Adrenal gland (tissue), 9 donors: ENCODE measurements at regions not wholly inside any gene's neighbourhood (a gene's known extent, or its start where the extent isn't known, plus 50 kb on each side); places are given as distances from the start of the nearest gene placed in this dataset.

ENCODE experiments used
- DNase-seq, 7 donors: peaks; one replicate each; pipeline ENCODE4 v3.0.0-alpha.2; 2019 to 2020
- H3K27ac ChIP-seq, 5 donors: fragments of 200-600 bp; sonication (generic) in 4 of 5; 1 replicate in 3 of 5; 2 replicates in 2 of 5; pipeline versions ENCODE4 v1.5.1 to v1.8.0; 2016 to 2020; ENCODE audit warnings: mild to moderate bottlenecking in 1 of 5
- H3K27me3 ChIP-seq: fragments of 200-600 bp; 2 replicates; pipeline ENCODE4 v1.8.0; 2021
- H3K36me3 ChIP-seq, 2 donors: fragments of 200-600 bp; replicated peaks in 1 of 2; 1 replicate in 1 of 2; 2 replicates in 1 of 2; pipeline versions ENCODE4 v1.5.1 to v1.8.0; 2018 to 2022
- H3K4me1 ChIP-seq, 2 donors: fragments of 200-600 bp; replicated peaks in 1 of 2; 1 replicate in 1 of 2; 2 replicates in 1 of 2; pipeline versions ENCODE4 v1.5.1 to v1.8.0; 2018 to 2021
- H3K4me3 ChIP-seq, 4 donors: fragments of 200-600 bp; sonication (generic) in 3 of 4; one replicate each; pipeline ENCODE4 v1.5.1; 2016 to 2018
- H3K9me3 ChIP-seq, 3 donors: fragments of 200-600 bp; sonication (generic) in 1 of 3; replicated peaks in 1 of 3; 1 replicate in 2 of 3; 2 replicates in 1 of 3; pipeline versions ENCODE4 v1.5.1 to v1.8.0; 2016 to 2021
- CTCF ChIP-seq, 6 experiments: fragments of 450-650 bp in 4 of 6; fragments of 200-600 bp in 2 of 6; sonication (generic) in 1 of 6; IDR thresholded peaks; 1 replicate in 5 of 6; 2 replicates in 1 of 6; pipeline versions ENCODE4 v1.5.1 to v1.8.0; 2016 to 2021; ENCODE audit warnings: antibody characterized with exemption in 6 of 6, mild to moderate bottlenecking in 2 of 6, moderate library complexity in 1 of 6
- POLR2A ChIP-seq, 2 donors: fragments of 450-650 bp; IDR thresholded peaks; one replicate each; pipeline ENCODE4 v1.6.1; 2017; ENCODE audit warnings: antibody characterized with exemption in 2 of 2, mild to moderate bottlenecking in 2 of 2, moderate library complexity in 1 of 2
- WGBS, 4 donors: extraction: QIAGEN DNeasy Blood & Tissue Kit in 2 of 4; methylation state at CpG; one replicate each; pipeline versions ENCODE4 v1.1.5 to v1.1.7; 2013 to 2017; 5-methylcytosine and 5-hydroxymethylcytosine counted together
- intact Hi-C, 2 donors: fragments of 100-400 bp; cut with DNase I; formaldehyde crosslinking; loops; one replicate each; pipeline versions ENCODE4 v1.14.1 to v1.15.0; 2022 to 2023
- donor health status: healthy with polysubstance abuse.
- donor health status: Bipolar disorder and iron deficiency.
- donor health status: DM: yes; HTN: yes; CAD: no.
- donor health status: DM: no; HTN: no; CAD: no.
- donor health status: DM: no; HTN: no; CAD: no.

- no peak overlapping the region for H3K27ac ChIP-seq
- TF ChIP-seq POLR2A (IDR thresholded peaks at IDR 0.05): no peak
- no peak for TF ChIP-seq CTCF (IDR thresholded peaks at IDR 0.05)
- DNase-seq: no peak
- no peaks in the 10 kb centered on the region for H3K27me3 ChIP-seq
- no peaks in the 10 kb centered on the region for H3K4me1 ChIP-seq
- H3K4me3 ChIP-seq: no peak overlapping the region
- intact Hi-C loops: no loop called here
- no peaks in the 10 kb centered on the region for H3K36me3 ChIP-seq
- WGBS, 4 donors: 75 to 84% (median 77%) methylated on average over 4 of the region's 4 CpGs
- no peaks in the 10 kb centered on the region for H3K9me3 ChIP-seq
Measured at GRCh38 chr5:89628876-89629635, 746.1 kb upstream of the MEF2C start.

GRCh38 chr5:89615839-89616518 is 733.0 kb upstream of the MEF2C start:
- Histone ChIP-seq H3K36me3 (no peaks in the 10 kb centered on the region), H3K27me3 (no peaks in the 10 kb centered on the region), H3K9me3 (no peaks in the 10 kb centered on the region), H3K4me3 (no peak overlapping the region), H3K27ac (no peak overlapping the region), H3K4me1 (no peaks in the 10 kb centered on the region)
- intact Hi-C loops: no loop called here
- WGBS, 4 donors: 51 to 67% (median 61%) methylated on average over 2 of the region's 2 CpGs
- TF ChIP-seq POLR2A (IDR thresholded peaks at IDR 0.05) (no peak), CTCF (IDR thresholded peaks at IDR 0.05) (no peak)
- DNase-seq: no peak

GRCh38 chr5:89613222-89613956 is 730.4 kb upstream of the MEF2C start:
- no peak for DNase-seq
- WGBS, 4 donors: 70 to 84% (median 76%) methylated on average over 3 of the region's 3 CpGs
- Histone ChIP-seq H3K4me1 (no peaks in the 10 kb centered on the region), H3K4me3 (no peak overlapping the region), H3K27ac (no peak overlapping the region), H3K36me3 (no peaks in the 10 kb centered on the region), H3K27me3 (no peaks in the 10 kb centered on the region), H3K9me3 (no peaks in the 10 kb centered on the region)
- no peak for TF ChIP-seq POLR2A (IDR thresholded peaks at IDR 0.05)
- TF ChIP-seq CTCF (IDR thresholded peaks at IDR 0.05): no peak
- intact Hi-C loops: no loop called here

GRCh38 chr5:89606939-89607534 is 724.1 kb upstream of the MEF2C start:
- DNase-seq: no peak
- no peak for TF ChIP-seq CTCF (IDR thresholded peaks at IDR 0.05)
- no peak for TF ChIP-seq POLR2A (IDR thresholded peaks at IDR 0.05)
- 50 to 66% (median 59%) methylated on average over 4 of the region's 4 CpGs for WGBS, 4 donors
- Histone ChIP-seq H3K9me3 (no peaks in the 10 kb centered on the region), H3K27ac (no peak overlapping the region), H3K4me3 (no peak overlapping the region), H3K36me3 (no peaks in the 10 kb centered on the region), H3K27me3 (no peaks in the 10 kb centered on the region), H3K4me1 (no peaks in the 10 kb centered on the region)
- intact Hi-C loops: no loop called here
